Prostate gland (tissue), 2 donors: ENCODE measurements at regions not wholly inside any gene's neighbourhood (a gene's known extent, or its start where the extent isn't known, plus 50 kb on each side); places are given as distances from the start of the nearest gene placed in this dataset.
A peak's percentile ranks its signal among the peaks of the same experiment; 100 is the strongest.

Experiments used
- DNase-seq: peaks from one replicate; pipeline ENCODE4 v3.0.0-alpha.2; 2019; ENCODE audit warnings: low spot score
- H3K27ac ChIP-seq, 2 donors: fragments of 200-600 bp; sonication (generic); 2 replicates each; pipeline ENCODE4 v1.5.1; 2017 to 2019
- H3K27me3 ChIP-seq: fragments of 200-600 bp; sonication (generic); replicated peaks from 2 replicates; pipeline ENCODE4 v1.5.1; 2019; ENCODE audit not compliant: insufficient read depth
- H3K36me3 ChIP-seq, 2 donors: fragments of 200-600 bp; sonication (generic); 1 replicate in 1 of 2; 2 replicates in 1 of 2; pipeline versions ENCODE4 v1.5.1 to v1.8.1; 2017 to 2019
- H3K4me1 ChIP-seq: fragments of 200-600 bp; sonication (generic); replicated peaks from 2 replicates; pipeline ENCODE4 v1.5.1; 2019
- H3K4me3 ChIP-seq, 2 donors: fragments of 200-600 bp; sonication (generic); 2 replicates each; pipeline ENCODE4 v1.5.1; 2017 to 2019
- H3K9me3 ChIP-seq: fragments of 200-600 bp; sonication (generic); 2 replicates; pipeline ENCODE4 v1.5.1; 2017
- CTCF ChIP-seq, 4 experiments: fragments of 200-600 bp in 2 of 4; fragments of 450-650 bp in 2 of 4; sonication (generic) in 2 of 4; IDR thresholded peaks; 1 replicate in 3 of 4; 2 replicates in 1 of 4; pipeline ENCODE4 v1.5.1; 2016 to 2019; ENCODE audit warnings: antibody characterized with exemption in 4 of 4, mild to moderate bottlenecking in 2 of 4, moderate library complexity in 2 of 4
- POLR2A ChIP-seq: fragments of 450-650 bp; IDR thresholded peaks from one replicate; pipeline ENCODE4 v1.6.1; 2016; ENCODE audit warnings: antibody characterized with exemption, mild to moderate bottlenecking
- POLR2AphosphoS5 ChIP-seq: sonication (generic); formaldehyde crosslinking; IDR thresholded peaks from one replicate; pipeline ENCODE4 v1.6.1; 2017; ENCODE audit warnings: antibody characterized with exemption
- WGBS: methylation state at CpG from one replicate; pipeline ENCODE4 v1.1.5; 2018; 5-methylcytosine and 5-hydroxymethylcytosine counted together
- intact Hi-C: fragments of 100-400 bp; cut with DNase I; formaldehyde crosslinking; loops from one replicate; pipeline ENCODE4 v1.14.2; 2022

- H3K27ac ChIP-seq: no peak overlapping the region
- H3K27me3 ChIP-seq: no peaks in the 10 kb centered on the region
- TF ChIP-seq CTCF (IDR thresholded peaks at IDR 0.05) (no peak), POLR2AphosphoS5 (no peak), POLR2A (no peak)
- H3K4me3 ChIP-seq: no peak overlapping the region
- WGBS: 73% methylated on average over 16 of the region's 16 CpGs
- no peaks in the 10 kb centered on the region for H3K4me1 ChIP-seq
- intact Hi-C loops: loop anchor here (5.0 to 10.0 kb wide), 2 partner anchors 36 to 114 kb away; partner anchors contain the start of gene PKDCC
- no peaks in the 10 kb centered on the region for H3K9me3 ChIP-seq
- no peak for DNase-seq
- no peaks in the 10 kb centered on the region for H3K36me3 ChIP-seq
Observed at GRCh38 chr2:41930807-41931566, 116.8 kb upstream of the PKDCC start.

GRCh38 chr2:41932241-41933045 is 115.4 kb upstream of the PKDCC start:
- H3K4me3 ChIP-seq: no peak overlapping the region
- no peaks in the 10 kb centered on the region for H3K9me3 ChIP-seq
- intact Hi-C loops: loop anchor here (5.0 to 10.0 kb wide), 2 partner anchors 35 to 112 kb away; partner anchors contain the start of gene PKDCC
- TF ChIP-seq POLR2A: no peak
- no peak for TF ChIP-seq POLR2AphosphoS5
- H3K27me3 ChIP-seq: no peaks in the 10 kb centered on the region
- H3K36me3 ChIP-seq: no peaks in the 10 kb centered on the region
- H3K4me1 ChIP-seq: no peaks in the 10 kb centered on the region
- 54% methylated on average over 17 of the region's 17 CpGs for WGBS
- H3K27ac ChIP-seq: no peak overlapping the region
- DNase-seq: no peak

GRCh38 chr2:41933046-41933420 is 114.8 kb upstream of the PKDCC start:
- TF ChIP-seq CTCF (IDR thresholded peaks at IDR 0.05) (no peak), POLR2A (no peak), POLR2AphosphoS5 (no peak)
- no peaks in the 10 kb centered on the region for H3K36me3 ChIP-seq
- H3K9me3 ChIP-seq: no peaks in the 10 kb centered on the region
- DNase-seq: no peak
- no peak overlapping the region for H3K27ac ChIP-seq
- no peaks in the 10 kb centered on the region for H3K27me3 ChIP-seq
- no peaks in the 10 kb centered on the region for H3K4me1 ChIP-seq
- 62% methylated on average over 3 of the region's 3 CpGs for WGBS
- no peak overlapping the region for H3K4me3 ChIP-seq
- intact Hi-C loops: loop anchor here (5.0 to 10.0 kb wide), 2 partner anchors 34 to 112 kb away; partner anchors contain the start of gene PKDCC

GRCh38 chr2:41933585-41934320 is 114.1 kb upstream of the PKDCC start:
- Histone ChIP-seq H3K9me3 (no peaks in the 10 kb centered on the region), H3K4me3 (no peak overlapping the region), H3K27me3 (no peaks in the 10 kb centered on the region), H3K36me3 (no peaks in the 10 kb centered on the region), H3K27ac (no peak overlapping the region), H3K4me1 (no peaks in the 10 kb centered on the region)
- TF ChIP-seq CTCF (IDR thresholded peaks at IDR 0.05) (no peak), POLR2AphosphoS5 (peak; percentile 5), POLR2A (no peak)
- 70% methylated on average over 8 of the region's 8 CpGs for WGBS
- DNase-seq: no peak
- intact Hi-C loops: loop anchor here (5.0 to 10.0 kb wide), 2 partner anchors 34 to 111 kb away; partner anchors contain the start of gene PKDCC
